SU-DHL-6 (cell line): ENCODE measurements at regions not wholly inside any gene's neighbourhood (a gene's known extent, or its start where the extent isn't known, plus 50 kb on each side); places are given as distances from the start of the nearest gene placed in this dataset.

ENCODE experiments used
- EZH2phosphoT487 ChIP-seq: fragments of 200-600 bp; sonication (generic), shearing (Covaris generic); conservative IDR thresholded peaks from 2 replicates; pipeline ENCODE4 v1.6.1; 2018; ENCODE audit warnings: mild to moderate bottlenecking, antibody characterized with exemption, low read length, moderate library complexity, mixed read lengths
- TF ChIP-seq, protein P1 (sequence below): fragments of 200-600 bp; sonication (generic); IDR thresholded peaks from one replicate; pipeline ENCODE4 v1.5.1; 2017; ENCODE audit warnings: antibody characterized with exemption, mild to moderate bottlenecking, low read length, moderate library complexity; ENCODE audit not compliant: insufficient read depth, poor library complexity, severe bottlenecking

DNA sequence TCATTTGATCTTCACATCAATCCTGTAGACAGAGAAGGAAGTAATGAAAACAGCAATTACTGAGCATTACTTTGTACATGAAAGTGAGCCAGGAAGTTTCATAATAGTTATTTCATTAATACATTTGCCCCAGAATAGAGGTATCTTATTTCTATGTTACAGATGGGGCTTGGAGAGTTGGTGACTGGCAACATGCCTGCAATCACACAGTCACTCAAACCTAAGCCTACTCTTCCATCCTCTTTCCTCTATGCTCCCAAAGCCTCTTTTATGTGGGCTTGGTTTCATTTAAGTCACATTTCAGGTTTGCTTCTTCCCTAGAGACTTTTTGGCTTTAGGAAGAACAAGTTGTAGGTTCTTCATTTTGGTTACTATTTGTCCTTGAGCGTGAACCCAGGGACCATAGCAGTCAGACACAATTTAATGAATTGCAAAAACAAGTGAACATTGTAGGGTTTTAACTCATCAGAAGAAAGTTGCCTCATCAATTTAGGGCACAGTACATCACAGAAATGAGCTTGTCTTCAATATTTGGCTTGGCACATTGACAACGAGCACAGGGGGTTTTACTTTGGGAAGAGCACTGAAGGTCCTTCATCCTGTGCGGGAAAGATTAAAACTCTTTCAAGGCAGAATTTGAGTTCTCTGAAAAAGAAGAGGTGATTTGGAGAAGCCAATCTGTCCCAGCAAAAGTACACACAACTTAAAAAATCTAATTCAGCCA lies 381.1 kb downstream of the TMEM38B start:
- TF ChIP-seq, protein P1, sequence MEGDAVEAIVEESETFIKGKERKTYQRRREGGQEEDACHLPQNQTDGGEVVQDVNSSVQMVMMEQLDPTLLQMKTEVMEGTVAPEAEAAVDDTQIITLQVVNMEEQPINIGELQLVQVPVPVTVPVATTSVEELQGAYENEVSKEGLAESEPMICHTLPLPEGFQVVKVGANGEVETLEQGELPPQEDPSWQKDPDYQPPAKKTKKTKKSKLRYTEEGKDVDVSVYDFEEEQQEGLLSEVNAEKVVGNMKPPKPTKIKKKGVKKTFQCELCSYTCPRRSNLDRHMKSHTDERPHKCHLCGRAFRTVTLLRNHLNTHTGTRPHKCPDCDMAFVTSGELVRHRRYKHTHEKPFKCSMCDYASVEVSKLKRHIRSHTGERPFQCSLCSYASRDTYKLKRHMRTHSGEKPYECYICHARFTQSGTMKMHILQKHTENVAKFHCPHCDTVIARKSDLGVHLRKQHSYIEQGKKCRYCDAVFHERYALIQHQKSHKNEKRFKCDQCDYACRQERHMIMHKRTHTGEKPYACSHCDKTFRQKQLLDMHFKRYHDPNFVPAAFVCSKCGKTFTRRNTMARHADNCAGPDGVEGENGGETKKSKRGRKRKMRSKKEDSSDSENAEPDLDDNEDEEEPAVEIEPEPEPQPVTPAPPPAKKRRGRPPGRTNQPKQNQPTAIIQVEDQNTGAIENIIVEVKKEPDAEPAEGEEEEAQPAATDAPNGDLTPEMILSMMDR: no peak
- TF ChIP-seq EZH2phosphoT487: no peak
